ENCODE measurements at regions not wholly inside any gene's neighbourhood (a gene's known extent, or its start where the extent isn't known, plus 50 kb on each side); places are given as distances from the start of the nearest gene placed in this dataset.
A peak's percentile ranks its signal among the peaks of the same experiment; 100 is the strongest.

GRCh38 chr4:119933606-119934005 is 133.0 kb downstream of the MAD2L1 start:
- DNase-seq: no peak

- DNase-seq: no peak
These were observed 134.4 kb downstream of the MAD2L1 start for GRCh38 chr4:119932277-119932676.

DNA sequence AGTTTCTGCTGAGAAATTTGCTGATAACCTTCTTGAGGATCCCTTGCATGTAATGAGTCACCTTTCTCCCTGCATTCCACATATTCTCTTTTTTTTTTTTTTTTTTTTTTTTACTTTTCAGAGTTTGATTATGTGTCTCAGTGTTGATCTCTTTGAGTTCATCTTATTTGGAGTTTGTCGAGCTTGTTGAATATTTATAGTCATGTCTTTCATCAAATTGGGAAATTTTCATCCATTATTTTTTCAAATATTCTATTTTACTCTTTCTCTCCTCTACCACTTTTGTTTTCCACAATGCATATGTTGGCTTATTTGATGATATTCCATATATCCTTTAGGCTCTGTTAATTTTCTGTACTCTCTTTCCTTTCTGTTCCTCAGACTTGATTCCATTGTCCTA is 136.1 kb downstream of the MAD2L1 start:
- no peak for DNase-seq

DNA sequence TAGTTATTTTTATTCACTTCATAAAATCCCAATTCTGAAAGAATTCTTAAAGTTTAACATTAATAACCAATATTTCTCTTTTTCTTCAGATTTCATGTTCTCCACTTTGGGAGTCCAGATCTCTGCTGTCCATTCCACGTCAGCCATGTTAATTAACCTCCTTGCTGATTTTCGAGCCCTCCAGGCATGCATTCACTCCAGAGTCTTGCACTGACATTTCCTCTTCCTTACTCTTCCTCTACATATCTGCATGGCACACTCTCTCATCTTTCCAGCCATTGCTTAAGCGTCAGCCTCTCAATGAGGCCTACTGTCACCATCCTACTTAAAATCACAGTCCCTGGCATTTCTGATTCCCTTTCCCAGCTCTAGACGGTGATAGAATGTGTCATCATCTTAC is 144.8 kb downstream of the MAD2L1 start:
- no peak for DNase-seq

DNA sequence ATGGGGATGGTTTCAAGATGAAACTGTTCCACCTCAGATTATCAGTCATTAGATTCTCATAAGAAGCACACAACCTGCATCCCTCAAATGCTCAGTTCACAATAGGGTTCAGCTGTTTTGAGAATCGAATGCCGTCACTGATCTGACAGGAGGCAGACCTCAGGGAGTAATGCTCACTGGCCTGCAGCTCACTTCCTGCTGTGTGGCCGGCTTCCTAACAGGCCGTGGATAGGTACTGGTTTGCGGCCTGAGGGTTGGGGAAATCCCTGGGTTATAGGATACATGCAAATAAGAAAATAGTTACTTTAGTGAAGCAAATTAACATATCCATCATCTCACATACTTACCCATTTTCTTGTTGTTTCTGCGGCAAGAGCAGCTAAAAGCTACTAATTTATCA is 160.4 kb downstream of the MAD2L1 start:
- DNase-seq: no peak

GRCh38 chr4:119898211-119898610 is 168.4 kb downstream of the MAD2L1 start:
- no peak for DNase-seq

DNA sequence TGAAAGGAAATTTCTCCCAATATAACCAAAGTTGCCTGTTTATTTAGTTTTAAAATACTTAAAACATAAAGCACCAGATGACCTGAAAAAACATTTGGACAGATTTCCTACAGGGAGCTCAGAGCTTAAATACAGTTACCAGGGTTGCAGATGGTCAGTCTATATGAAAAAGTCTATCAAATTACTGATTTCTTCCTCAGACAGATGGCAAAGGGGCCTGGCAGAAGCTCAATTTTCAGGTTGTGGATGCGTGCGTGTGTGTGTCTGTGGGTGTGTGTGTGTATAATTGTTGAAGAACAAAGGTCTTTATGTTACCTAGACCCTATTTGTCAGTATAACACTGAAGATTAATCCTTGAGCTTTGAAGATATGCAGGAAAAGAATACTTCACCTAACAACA is 169.4 kb downstream of the MAD2L1 start:
- no peak for DNase-seq

- peak in 1 of 2 donors; percentile 3 for DNase-seq
These were observed 171.9 kb downstream of the MAD2L1 start for GRCh38 chr4:119894650-119895208.

DNA sequence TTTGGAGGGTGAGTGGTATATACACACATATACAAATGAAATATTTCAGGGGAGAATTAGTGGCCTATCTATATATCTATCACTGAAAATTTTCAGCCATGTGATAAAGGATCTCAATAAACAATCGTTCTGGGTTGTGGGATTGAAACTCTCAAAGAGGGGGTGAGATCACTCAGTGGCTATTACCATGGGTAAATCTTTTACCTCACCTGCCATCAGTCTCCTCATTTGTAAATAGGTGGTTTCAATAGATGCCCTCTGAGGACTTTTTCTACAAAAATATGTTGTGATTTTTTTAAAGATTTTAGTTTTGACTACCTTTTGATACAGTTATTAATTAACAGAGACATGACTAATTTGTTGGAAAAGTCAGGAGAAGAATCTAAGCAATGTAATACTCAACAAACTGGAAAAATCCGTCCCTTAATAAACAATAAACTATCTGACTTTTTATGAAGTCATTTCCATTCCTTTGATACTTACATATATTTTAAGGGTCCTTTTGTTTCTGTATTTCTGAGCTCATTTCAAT is 192.8 kb downstream of the MAD2L1 start:
- no peak for DNase-seq

GRCh38 chr4:119873132-119873531 is 193.5 kb downstream of the MAD2L1 start:
- no peak for DNase-seq

DNA sequence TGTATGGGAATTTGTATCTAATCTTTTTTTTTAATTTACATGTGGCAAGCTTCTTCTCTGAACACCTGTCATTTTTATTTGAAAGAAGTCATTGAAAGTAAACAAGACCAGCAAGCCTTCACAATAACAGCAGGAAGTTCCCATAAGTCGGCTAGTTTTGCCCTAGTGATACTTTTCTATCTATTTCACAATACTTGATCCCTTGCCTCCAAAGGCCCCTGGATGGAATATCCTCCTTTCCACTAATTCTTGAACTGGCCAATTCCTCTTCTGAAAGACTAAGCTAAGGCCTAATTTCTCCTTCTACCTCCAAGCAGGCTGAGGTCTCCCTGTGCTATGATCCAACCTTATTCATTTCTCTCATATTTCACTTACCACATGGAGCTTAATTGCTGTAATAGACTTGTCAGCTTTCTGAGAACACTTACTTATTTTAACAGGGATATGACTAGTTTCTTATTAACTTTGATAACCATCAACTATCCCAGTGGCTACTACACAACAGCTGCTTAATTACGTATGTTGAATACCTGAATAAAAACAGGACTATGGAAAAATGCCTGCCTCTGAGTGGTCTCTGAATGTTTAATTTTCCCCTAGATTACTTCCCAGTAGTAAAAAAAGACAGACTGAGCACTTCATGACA is 194.2 kb downstream of the MAD2L1 start:
- no peak for DNase-seq

- DNase-seq: no peak
These were observed 195.8 kb downstream of the MAD2L1 start for GRCh38 chr4:119870856-119871255.

DNA sequence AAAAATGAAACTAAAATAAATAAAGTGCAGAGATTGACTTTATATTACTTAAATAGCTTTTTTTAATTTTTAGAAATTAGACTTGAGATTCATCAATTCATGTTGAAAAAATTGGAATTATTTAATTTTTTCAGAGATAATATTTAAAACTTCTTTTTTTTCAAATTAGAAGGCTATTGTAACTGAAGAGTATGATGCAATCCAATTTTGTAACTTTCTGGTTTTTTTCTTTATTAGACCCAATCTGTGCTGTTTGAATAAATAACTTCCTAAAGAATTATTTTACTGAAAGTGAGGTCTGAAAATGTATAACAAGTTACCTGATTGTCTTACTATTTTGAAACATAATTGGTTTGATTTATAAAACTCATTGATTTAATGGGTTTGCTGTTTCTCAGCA is 200.9 kb downstream of the MAD2L1 start:
- DNase-seq: no peak

GRCh38 chr4:119865389-119865788 is 201.3 kb downstream of the MAD2L1 start:
- no peak for DNase-seq

GRCh38 chr4:119861731-119862130 is 204.9 kb downstream of the MAD2L1 start:
- DNase-seq: no peak

DNA sequence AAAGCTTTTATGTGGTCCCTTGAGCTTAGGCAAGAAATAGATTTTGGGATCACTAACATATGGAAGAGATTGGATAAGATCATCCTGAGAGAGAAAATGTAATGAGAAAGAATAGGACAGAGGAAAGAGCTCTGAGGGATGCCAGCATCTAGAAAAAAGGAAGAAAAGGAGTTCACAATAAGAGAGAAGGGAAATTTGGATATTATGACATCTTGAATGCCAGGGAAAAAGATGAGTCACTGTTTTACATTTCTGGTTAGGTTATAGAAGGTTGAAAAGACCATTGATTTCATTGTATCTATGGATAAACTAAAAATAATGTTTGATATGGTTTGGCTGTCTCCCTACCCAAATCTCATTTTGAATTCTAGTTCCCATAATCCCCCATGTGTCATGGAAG is 208.5 kb downstream of the MAD2L1 start:
- DNase-seq: no peak

DNA sequence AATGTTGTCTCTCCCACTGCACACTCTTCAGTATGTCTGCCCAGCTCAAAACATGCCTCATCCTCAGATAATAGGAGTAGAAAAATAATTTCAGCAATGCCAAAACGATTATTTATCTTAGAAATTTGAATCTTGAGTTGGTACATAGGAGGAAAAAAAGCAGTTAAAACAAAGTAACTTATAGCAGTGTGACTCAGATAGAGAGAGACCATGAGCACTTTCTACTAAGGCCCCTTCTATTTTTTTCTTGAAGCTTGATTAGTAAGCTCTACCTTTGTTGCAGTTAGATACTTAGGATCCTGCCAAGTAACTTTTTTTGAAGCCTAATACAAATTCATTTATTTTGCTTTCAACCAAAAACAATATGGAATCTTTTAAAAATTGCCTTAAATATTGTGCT is 212.3 kb downstream of the MAD2L1 start:
- no peak for DNase-seq

DNA sequence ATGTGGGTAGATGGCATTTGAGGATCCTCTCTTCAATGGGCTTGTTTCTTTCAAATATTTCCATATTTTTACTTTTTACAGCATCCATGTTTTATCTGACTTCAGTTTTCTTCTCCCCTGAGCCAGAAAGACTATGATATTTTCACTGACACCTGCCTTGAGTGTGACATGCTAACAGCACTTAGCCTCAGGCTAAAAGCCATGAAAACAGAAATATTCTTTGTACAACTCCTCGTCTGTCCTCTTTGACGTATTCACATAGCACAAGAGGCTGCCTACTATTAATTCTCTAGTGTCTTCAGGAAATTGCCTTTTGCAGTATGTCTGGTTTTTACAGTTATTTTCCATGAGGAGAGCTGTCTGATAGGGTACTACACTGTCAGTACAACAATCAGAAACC is 215.0 kb downstream of the MAD2L1 start:
- no peak for DNase-seq

- DNase-seq: no peak
These were observed 212.8 kb upstream of the PDE5A start for GRCh38 chr4:119841361-119841760.

DNA sequence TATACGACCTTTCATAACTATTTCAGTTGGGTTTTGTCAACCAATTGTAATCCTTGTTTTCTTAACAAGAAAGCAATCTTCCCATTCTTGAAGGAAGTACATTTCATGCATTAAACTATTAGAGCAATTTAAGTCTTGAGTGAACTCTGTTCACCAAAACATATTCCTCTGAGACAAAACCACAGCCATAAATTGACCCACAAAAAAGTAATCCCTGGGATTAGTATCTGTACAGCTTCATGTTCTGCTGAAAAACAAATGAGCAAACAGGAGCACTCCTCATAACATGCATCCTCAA is 207.0 kb upstream of the PDE5A start:
- no peak for DNase-seq

- DNase-seq: peak; percentile 61 to 64
These were observed 206.5 kb upstream of the PDE5A start for GRCh38 chr4:119834906-119835612.

DNA sequence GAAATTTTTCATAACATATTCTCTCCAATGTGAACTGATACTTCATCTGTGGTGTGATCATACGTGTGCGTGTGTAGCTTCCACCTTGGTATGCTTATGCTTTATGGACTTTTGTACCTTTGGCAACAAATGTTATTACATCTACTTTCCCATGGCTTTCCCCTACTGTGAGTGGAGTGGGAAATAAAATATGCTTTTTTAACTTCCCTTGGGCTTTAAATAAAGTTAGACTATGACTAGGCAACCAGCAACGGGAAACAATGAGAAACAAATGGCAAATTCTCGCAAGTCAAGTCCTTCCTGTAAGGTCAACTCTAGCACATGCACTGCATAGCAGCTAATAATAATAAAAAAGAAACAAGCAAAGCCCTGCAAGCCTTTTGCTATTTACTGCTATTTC is 205.0 kb upstream of the PDE5A start:
- DNase-seq: no peak

- DNase-seq: no peak
These were observed 204.2 kb upstream of the PDE5A start for GRCh38 chr4:119832776-119833175.

DNA sequence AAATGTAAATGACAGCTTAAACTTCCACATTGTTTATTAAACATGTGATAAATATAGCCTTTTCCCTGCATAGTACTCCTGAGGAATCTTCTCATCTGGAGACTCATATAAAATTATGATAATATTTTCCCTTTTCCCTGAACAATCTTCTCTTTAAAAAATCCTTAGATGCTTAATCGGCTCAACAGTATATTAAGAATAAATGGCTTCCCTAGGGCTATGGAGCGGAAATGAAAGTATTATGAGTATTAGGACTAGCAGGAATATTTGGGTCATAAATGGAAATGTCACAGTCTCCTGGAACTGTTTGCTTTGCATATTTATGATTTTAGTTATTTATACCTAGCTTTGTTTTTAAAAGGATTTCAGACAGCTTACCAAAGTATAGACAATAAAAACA is 200.7 kb upstream of the PDE5A start:
- no peak for DNase-seq

Measured in right lung (tissue), 2 donors.